ENCODE measurements at regions not wholly inside any gene's neighbourhood (a gene's known extent, or its start where the extent isn't known, plus 50 kb on each side); places are given as distances from the start of the nearest gene placed in this dataset.

- no peak for TF ChIP-seq CTCF (IDR thresholded peaks at IDR 0.05; ENCODE audit: insufficient read depth, low read depth, low read length)
- no peak for TF ChIP-seq EZH2 (IDR thresholded peaks at IDR 0.05; ENCODE audit: insufficient read depth, low read length)
These were observed 2086.5 kb upstream of the TENM3 start for GRCh38 chr4:180156684-180157083.
